ENCODE measurements at regions not wholly inside any gene's neighbourhood (a gene's known extent, or its start where the extent isn't known, plus 50 kb on each side); places are given as distances from the start of the nearest gene placed in this dataset.

- Histone ChIP-seq H3K27ac (ENCODE audit: insufficient read length, low read depth, low read length) (no peak overlapping the region), H2AK5ac (ENCODE audit: insufficient read length, low read length) (no peak overlapping the region), H3K4me2 (ENCODE audit: insufficient read depth, insufficient read length, low read length) (no peak overlapping the region), H3T11ph (ENCODE audit: low read length) (no peak overlapping the region), H3K14ac (ENCODE audit: insufficient read depth, low read length) (no peak overlapping the region), H3K18ac (ENCODE audit: insufficient read length, low read depth, low read length) (no peak overlapping the region), H4K5ac (ENCODE audit: insufficient read length, low read depth, low read length) (no peak overlapping the region), H2BK5ac (ENCODE audit: insufficient read length, low read length) (no peak overlapping the region), H3K27me3 (ENCODE audit: insufficient read depth, low read length) (no peaks in the 10 kb centered on the region), H2BK120ac (ENCODE audit: low read depth, low read length, poor library complexity, severe bottlenecking) (no peak overlapping the region), H2BK15ac (ENCODE audit: low read depth, low read length) (no peak overlapping the region), H2AFZ (ENCODE audit: low read length) (no peak overlapping the region), H4K91ac (ENCODE audit: insufficient read length, low read depth, low read length) (no peak overlapping the region), H3K23me2 (ENCODE audit: insufficient read length, low read depth, low read length, poor library complexity, severe bottlenecking) (no peaks in the 10 kb centered on the region), H3K79me2 (ENCODE audit: insufficient read depth, low read length) (no peaks in the 10 kb centered on the region), H3K79me1 (ENCODE audit: insufficient read depth, low read depth, low read length, poor library complexity, severe bottlenecking) (no peaks in the 10 kb centered on the region), H2BK12ac (ENCODE audit: insufficient read length, low read depth, low read length) (no peak overlapping the region), H3K56ac (ENCODE audit: insufficient read length, low read depth, low read length) (no peak overlapping the region), H3K9me3 (ENCODE audit: control insufficient read depth, low read depth, low read length) (peaks cover 18% of the 10 kb centered on the region), H3K23ac (ENCODE audit: insufficient read length, low read depth, low read length) (no peak overlapping the region), H3K9ac (ENCODE audit: extremely low read depth, insufficient read length, low read length) (no peak overlapping the region), H3K4me1 (ENCODE audit: insufficient read depth, low read length) (no peaks in the 10 kb centered on the region), H2BK20ac (ENCODE audit: low read depth, low read length, poor library complexity, severe bottlenecking) (no peak overlapping the region), H3K4ac (ENCODE audit: low read depth, low read length) (no peak overlapping the region), H4K8ac (replicated peaks; ENCODE audit: insufficient read length, low read depth, low read length) (no peak overlapping the region), H4K20me1 (ENCODE audit: control insufficient read depth, insufficient read depth, insufficient read length) (no peaks in the 10 kb centered on the region)
- no CpG with 5 or more reads among the region's 1 CpG for WGBS (ENCODE audit: extremely low coverage, insufficient read length, low lambda C conversion rate)
- Mint-ChIP-seq H3K4me3 (no peak overlapping the region), H3K36me3 (ENCODE audit: insufficient read depth in 1 of 3, low read depth in 3 of 3) (peaks cover 17 to 45% (median 35%) of the 10 kb centered on the region in 3 experiments), H3K27me3 (ENCODE audit: low read depth) (peaks cover 11% of the 10 kb centered on the region), H3K4me1 (no peaks in the 10 kb centered on the region; a peak in 1 of 4 replicates), H3K9me3 (peaks cover 38 to 45% of the 10 kb centered on the region in 2 experiments), H3K27ac (no peak overlapping the region)
- TF ChIP-seq CTCF (conservative IDR thresholded peaks at IDR 0.05): no peak
- DNase-seq: no peak
These were observed 554.3 kb upstream of the CHRM3 start for GRCh38 chr1:238832106-238832505.
